HG03520 (cell line): ENCODE measurements at regions not wholly inside any gene's neighbourhood (a gene's known extent, or its start where the extent isn't known, plus 50 kb on each side); places are given as distances from the start of the nearest gene placed in this dataset.
"Not testable (repeated sequence)": the region's sequence is repeated elsewhere in the genome, so short reads cannot be mapped to it uniquely, and the experiment has no call there.

ENCODE experiments used
- ATAC-seq: cut with Tn5 transposase; IDR thresholded peaks from one replicate; pipeline ENCODE4 v1.9.1; 2021; ENCODE audit warnings: mild to moderate bottlenecking, moderate library complexity; ENCODE audit not compliant: unreplicated experiment

GRCh38 chr9:82820186-82820585, 242.8 kb downstream of the RASEF start:
- ATAC-seq, result no peak

GRCh38 chr9:82829818-82830217, 233.1 kb downstream of the RASEF start:
- no peak for ATAC-seq

GRCh38 chr9:82865524-82865923, 197.4 kb downstream of the RASEF start:
- no peak for ATAC-seq

GRCh38 chr9:82880336-82881050, 182.4 kb downstream of the RASEF start:
- ATAC-seq, result no peak

GRCh38 chr9:82882138-82882537, 180.8 kb downstream of the RASEF start:
- ATAC-seq, result no peak

- ATAC-seq, result no peak
Measured at GRCh38 chr9:82882748-82883147, 180.2 kb downstream of the RASEF start.

GRCh38 chr9:82883436-82883835, 179.5 kb downstream of the RASEF start:
- no peak for ATAC-seq

- not testable (repeated sequence) for ATAC-seq
Measured at GRCh38 chr9:82883974-82884373, 179.0 kb downstream of the RASEF start.

GRCh38 chr9:82890401-82890800, 172.5 kb downstream of the RASEF start:
- ATAC-seq, result no peak

GRCh38 chr9:82890865-82891264, 172.1 kb downstream of the RASEF start:
- no peak for ATAC-seq

GRCh38 chr9:82891321-82891720, 171.6 kb downstream of the RASEF start:
- ATAC-seq, result no peak

- no peak for ATAC-seq
Measured at GRCh38 chr9:82893549-82893948, 169.4 kb downstream of the RASEF start.

GRCh38 chr9:82894548-82894947, 168.4 kb downstream of the RASEF start:
- no peak for ATAC-seq

GRCh38 chr9:82894961-82895821, 167.8 kb downstream of the RASEF start:
- ATAC-seq, result no peak

- ATAC-seq, result no peak
Measured at GRCh38 chr9:82895822-82896110, 167.2 kb downstream of the RASEF start.

- no peak for ATAC-seq
Measured at GRCh38 chr9:82903503-82903902, 159.4 kb downstream of the RASEF start.

- ATAC-seq, result no peak
Measured at GRCh38 chr9:82911996-82912395, 150.9 kb downstream of the RASEF start.

GRCh38 chr9:82912645-82913044, 150.3 kb downstream of the RASEF start:
- no peak for ATAC-seq

GRCh38 chr9:82916238-82916637, 146.7 kb downstream of the RASEF start:
- not testable (repeated sequence) for ATAC-seq

GRCh38 chr9:82920154-82920553, 142.8 kb downstream of the RASEF start:
- no peak for ATAC-seq

- ATAC-seq, result no peak
Measured at GRCh38 chr9:82922686-82923085, 140.3 kb downstream of the RASEF start.
